Muscle of leg (tissue), 3 donors: ENCODE measurements at regions not wholly inside any gene's neighbourhood (a gene's known extent, or its start where the extent isn't known, plus 50 kb on each side); places are given as distances from the start of the nearest gene placed in this dataset.

ENCODE experiments used
- DNase-seq: peaks from one replicate; pipeline ENCODE4 v3.0.0; 2013
- H3K27ac ChIP-seq: one replicate; pipeline ENCODE4 v1.5.1; 2013; ENCODE audit warnings: mild to moderate bottlenecking, low read length, control low read depth
- H3K27me3 ChIP-seq: one replicate; pipeline ENCODE4 v1.6.1; 2013; ENCODE audit warnings: low read length; ENCODE audit not compliant: control insufficient read depth, insufficient read depth
- H3K36me3 ChIP-seq: one replicate; pipeline ENCODE4 v1.6.1; 2013; ENCODE audit warnings: low read length; ENCODE audit not compliant: control insufficient read depth, insufficient read depth
- H3K4me1 ChIP-seq: one replicate; pipeline ENCODE4 v1.6.1; 2013; ENCODE audit warnings: low read length; ENCODE audit not compliant: control insufficient read depth, insufficient read depth
- H3K4me3 ChIP-seq: one replicate; pipeline ENCODE4 v1.5.1; 2013; ENCODE audit warnings: low read length, control low read depth
- H3K9me3 ChIP-seq: replicated peaks from 2 replicates; pipeline ENCODE4 v1.6.1; 2013; ENCODE audit warnings: low read depth, low read length; ENCODE audit not compliant: control insufficient read depth
- WGBS: methylation state at CpG from one replicate; pipeline ENCODE4 v1.1.5; 2013; ENCODE audit warnings: missing lambda C conversion rate; ENCODE audit not compliant: insufficient coverage; 5-methylcytosine and 5-hydroxymethylcytosine counted together

- no peaks in the 10 kb centered on the region for H3K4me1 ChIP-seq
- no peak overlapping the region for H3K27ac ChIP-seq
- H3K36me3 ChIP-seq: no peaks in the 10 kb centered on the region
- no peaks in the 10 kb centered on the region for H3K27me3 ChIP-seq
- no peak overlapping the region for H3K4me3 ChIP-seq
- no peak for DNase-seq
- H3K9me3 ChIP-seq: no peaks in the 10 kb centered on the region
- 71% methylated on average over 7 of the region's 7 CpGs for WGBS
These were observed 90.0 kb downstream of the FGF18 start for GRCh38 chr5:171509467-171509866.

GRCh38 chr5:171512397-171512796 is 93.0 kb downstream of the FGF18 start:
- H3K27me3 ChIP-seq: peaks cover 3% of the 10 kb centered on the region
- H3K4me3 ChIP-seq: no peak overlapping the region
- H3K36me3 ChIP-seq: no peaks in the 10 kb centered on the region
- no peaks in the 10 kb centered on the region for H3K9me3 ChIP-seq
- no peak for DNase-seq
- H3K4me1 ChIP-seq: no peaks in the 10 kb centered on the region
- H3K27ac ChIP-seq: no peak overlapping the region
- WGBS: no CpG with 5 or more reads among the region's 5 CpGs

GRCh38 chr5:171513591-171513990 is 94.1 kb downstream of the FGF18 start:
- no peaks in the 10 kb centered on the region for H3K9me3 ChIP-seq
- peaks cover 3% of the 10 kb centered on the region for H3K27me3 ChIP-seq
- no peaks in the 10 kb centered on the region for H3K4me1 ChIP-seq
- DNase-seq: no peak
- WGBS: no CpG with 5 or more reads among the region's 2 CpGs
- H3K27ac ChIP-seq: no peak overlapping the region
- no peaks in the 10 kb centered on the region for H3K36me3 ChIP-seq
- H3K4me3 ChIP-seq: no peak overlapping the region

- WGBS: 82% methylated on average over 13 of the region's 13 CpGs
- Histone ChIP-seq H3K9me3 (no peaks in the 10 kb centered on the region), H3K27me3 (peaks cover 4% of the 10 kb centered on the region), H3K4me1 (peaks cover 32% of the 10 kb centered on the region), H3K4me3 (no peak overlapping the region), H3K27ac (no peak overlapping the region), H3K36me3 (no peaks in the 10 kb centered on the region)
- DNase-seq: no peak
These were observed 99.5 kb downstream of the FGF18 start for GRCh38 chr5:171518916-171519315.

DNA sequence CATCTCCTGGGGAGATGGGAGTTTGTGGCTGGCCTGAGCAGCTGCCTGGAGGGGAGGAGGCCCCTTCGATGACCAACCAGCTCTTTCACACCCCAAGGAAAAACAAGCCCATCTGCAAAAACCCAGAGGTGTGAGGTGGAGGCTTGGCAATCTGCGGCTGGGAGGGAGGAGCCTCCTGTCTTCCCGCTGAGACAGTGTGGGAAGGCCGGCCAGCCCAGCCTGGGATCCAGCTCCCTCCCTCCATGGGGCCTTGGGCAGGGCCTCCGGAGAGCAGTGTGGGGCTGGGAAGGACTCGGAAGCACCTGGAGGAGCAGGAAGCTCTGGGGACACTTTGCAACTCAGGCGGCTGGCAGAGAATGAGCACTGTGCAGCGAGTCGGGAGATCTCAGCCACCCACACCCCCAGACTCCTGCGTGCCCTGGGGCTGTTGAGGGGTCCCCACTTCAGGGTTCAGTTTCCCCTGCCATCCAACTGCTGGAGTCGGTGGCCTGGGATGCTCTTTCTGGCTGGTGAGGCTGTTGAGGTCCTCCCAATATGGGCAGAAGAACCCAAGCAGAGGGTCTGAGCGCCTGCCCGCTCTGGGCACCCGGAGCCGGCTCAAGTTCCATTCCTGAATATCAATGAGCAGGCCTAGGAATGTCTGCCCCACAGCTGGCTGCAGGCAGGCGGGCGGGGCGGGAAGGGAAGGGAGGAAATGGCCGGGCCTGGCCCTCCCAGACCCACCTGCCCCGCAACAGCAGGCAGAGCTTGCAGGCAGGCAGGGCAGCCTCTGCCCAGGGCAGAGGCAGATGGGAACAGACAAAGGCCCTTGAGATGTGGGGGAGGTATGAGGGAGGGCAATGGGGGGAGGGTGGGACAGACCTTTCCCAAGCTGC is 101.1 kb downstream of the FGF18 start:
- DNase-seq: peak; percentile 64
- Histone ChIP-seq H3K27ac (peak overlapping the region; percentile 40), H3K27me3 (peaks cover 4% of the 10 kb centered on the region), H3K4me1 (peaks cover 48% of the 10 kb centered on the region), H3K4me3 (no peak overlapping the region), H3K9me3 (no peaks in the 10 kb centered on the region), H3K36me3 (no peaks in the 10 kb centered on the region)
- WGBS: 43% methylated on average over 10 of the region's 20 CpGs

GRCh38 chr5:171521219-171521633 is 101.8 kb downstream of the FGF18 start:
- DNase-seq: peak; percentile 60
- Histone ChIP-seq H3K4me1 (peaks cover 48% of the 10 kb centered on the region), H3K27me3 (peaks cover 2% of the 10 kb centered on the region), H3K9me3 (no peaks in the 10 kb centered on the region), H3K36me3 (no peaks in the 10 kb centered on the region), H3K27ac (peak overlapping the region; percentile 40), H3K4me3 (no peak overlapping the region)
- no CpG with 5 or more reads among the region's 1 CpG for WGBS

GRCh38 chr5:171521679-171522078 is 102.2 kb downstream of the FGF18 start:
- no peak for DNase-seq
- WGBS: 72% methylated on average over 2 of the region's 3 CpGs

DNA sequence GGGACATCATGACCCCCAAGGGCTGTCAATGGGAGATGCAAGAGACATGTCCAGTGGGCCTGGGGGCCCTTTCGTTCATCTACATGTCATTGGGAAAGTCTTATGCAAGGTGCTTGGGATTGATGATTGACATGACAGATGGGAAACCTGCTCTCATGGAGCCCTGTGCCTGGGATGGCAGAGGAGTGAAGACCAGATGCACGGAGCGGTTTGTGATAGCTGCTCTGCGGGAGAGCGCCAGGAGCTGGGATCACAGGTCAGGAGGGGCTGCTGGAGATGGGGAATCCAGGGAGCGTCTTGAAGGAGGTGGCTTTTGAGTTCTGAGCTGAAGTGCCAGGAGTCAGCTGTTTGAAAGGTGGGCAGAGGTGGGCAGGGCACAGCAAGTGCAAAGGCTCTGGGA is 104.3 kb downstream of the FGF18 start:
- H3K9me3 ChIP-seq: no peaks in the 10 kb centered on the region
- no peak for DNase-seq
- H3K4me3 ChIP-seq: no peak overlapping the region
- peaks cover 2% of the 10 kb centered on the region for H3K27me3 ChIP-seq
- H3K4me1 ChIP-seq: peaks cover 48% of the 10 kb centered on the region
- no peaks in the 10 kb centered on the region for H3K36me3 ChIP-seq
- H3K27ac ChIP-seq: peak overlapping the region; percentile 69
- WGBS: 84% methylated on average over 6 of the region's 6 CpGs

More at GRCh38 chr5:171521679-171522078, 102.2 kb downstream of the FGF18 start:
- H3K27me3 ChIP-seq: peaks cover 2% of the 10 kb centered on the region
- peaks cover 48% of the 10 kb centered on the region for H3K4me1 ChIP-seq
- H3K4me3 ChIP-seq: no peak overlapping the region
- no peaks in the 10 kb centered on the region for H3K36me3 ChIP-seq
- no peaks in the 10 kb centered on the region for H3K9me3 ChIP-seq
- peak overlapping the region; percentile 40 for H3K27ac ChIP-seq

- no peaks in the 10 kb centered on the region for H3K9me3 ChIP-seq
- WGBS: 9% methylated on average over 12 of the region's 14 CpGs
- DNase-seq: peak; percentile 84
- H3K27ac ChIP-seq: peak overlapping the region; percentile 69
- peaks cover 2% of the 10 kb centered on the region for H3K27me3 ChIP-seq
- peaks cover 48% of the 10 kb centered on the region for H3K4me1 ChIP-seq
- no peak overlapping the region for H3K4me3 ChIP-seq
- H3K36me3 ChIP-seq: no peaks in the 10 kb centered on the region
These were observed 105.0 kb downstream of the FGF18 start for GRCh38 chr5:171524466-171524865.

DNA sequence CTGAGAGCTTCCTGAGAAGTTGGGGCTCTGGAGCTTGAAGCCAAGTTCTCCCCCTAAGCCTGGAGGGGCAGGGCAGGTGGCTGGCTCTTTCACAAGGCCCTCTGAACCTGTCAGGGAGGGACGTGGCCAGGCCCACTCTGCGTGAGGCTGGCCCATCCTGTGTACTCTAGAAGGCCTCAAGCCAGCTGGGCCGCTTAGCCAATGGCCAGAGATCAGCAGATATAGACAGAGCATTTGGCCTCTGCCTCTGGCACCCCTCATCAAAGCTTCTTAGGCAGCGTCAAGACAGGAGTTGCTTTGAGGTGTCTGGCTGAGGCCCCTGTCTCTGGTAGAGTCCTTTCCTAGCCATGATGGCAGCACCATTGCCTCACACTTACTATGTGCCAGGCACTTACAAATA is 105.6 kb downstream of the FGF18 start:
- H3K9me3 ChIP-seq: no peaks in the 10 kb centered on the region
- DNase-seq: peak; percentile 68
- H3K4me3 ChIP-seq: no peak overlapping the region
- H3K27ac ChIP-seq: peak overlapping the region; percentile 69
- H3K27me3 ChIP-seq: peaks cover 2% of the 10 kb centered on the region
- peaks cover 42% of the 10 kb centered on the region for H3K4me1 ChIP-seq
- 27% methylated on average over 4 of the region's 4 CpGs for WGBS
- no peaks in the 10 kb centered on the region for H3K36me3 ChIP-seq
